Peyer's patch (tissue), 4 donors: ENCODE measurements at regions not wholly inside any gene's neighbourhood (a gene's known extent, or its start where the extent isn't known, plus 50 kb on each side); places are given as distances from the start of the nearest gene placed in this dataset.

Source experiments
- POLR2A ChIP-seq, 2 donors: fragments of 450-650 bp; IDR thresholded peaks; one replicate each; pipeline ENCODE4 v1.5.1; 2017; ENCODE audit warnings: antibody characterized with exemption in 2 of 2, mild to moderate bottlenecking in 2 of 2, moderate library complexity in 2 of 2
- TF ChIP-seq, protein P1 (sequence below), 6 experiments: fragments of 450-650 bp in 4 of 6; fragments of 200-600 bp in 2 of 6; sonication (generic) in 1 of 6; IDR thresholded peaks; one replicate each; pipeline ENCODE4 v1.5.1; 2017 to 2019; ENCODE audit warnings: antibody characterized with exemption in 6 of 6, mild to moderate bottlenecking in 3 of 6, moderate library complexity in 1 of 6

DNA sequence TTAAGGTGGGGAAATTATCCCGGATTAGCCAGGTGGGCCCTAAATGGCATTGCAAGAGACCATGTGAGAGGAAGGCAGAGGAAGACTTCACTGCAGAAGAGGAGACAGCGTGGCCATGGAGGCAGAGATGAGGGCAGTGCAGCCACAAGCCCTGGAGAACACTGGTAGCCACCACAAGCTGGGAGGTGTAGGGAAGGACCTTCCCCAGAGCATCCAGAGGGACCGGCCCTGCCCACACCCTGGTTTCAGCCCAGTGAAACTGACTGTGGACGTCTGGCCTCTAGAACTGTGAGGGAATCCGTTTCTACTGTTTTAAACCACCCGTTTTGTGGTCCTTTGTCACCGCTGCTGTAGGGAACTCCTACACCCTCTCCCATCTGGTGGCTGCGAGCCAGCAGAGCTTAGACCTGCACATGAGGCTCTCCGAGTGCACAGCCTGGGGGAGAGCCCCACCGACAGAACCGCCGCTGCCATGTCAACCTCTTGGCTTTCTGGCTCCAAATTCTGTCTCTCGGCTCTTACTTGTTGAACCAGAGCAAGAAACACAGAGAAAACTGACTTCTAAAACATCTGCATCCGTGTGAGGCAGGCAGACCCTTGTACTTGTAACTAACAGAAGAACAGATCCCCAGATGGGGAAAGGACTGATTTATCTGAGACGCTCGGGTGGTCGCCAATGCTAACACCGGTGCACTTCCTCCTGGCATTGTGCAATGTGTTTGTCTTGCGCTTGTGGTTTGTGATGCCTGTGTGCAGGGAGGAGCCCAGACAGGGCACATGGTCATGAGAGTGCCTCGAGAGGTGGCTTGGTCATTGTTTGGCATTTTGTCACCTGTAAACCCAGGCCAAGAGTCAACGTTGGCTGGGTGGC, 90.8 kb upstream of the TMPRSS2 start:
- TF ChIP-seq, protein P1, sequence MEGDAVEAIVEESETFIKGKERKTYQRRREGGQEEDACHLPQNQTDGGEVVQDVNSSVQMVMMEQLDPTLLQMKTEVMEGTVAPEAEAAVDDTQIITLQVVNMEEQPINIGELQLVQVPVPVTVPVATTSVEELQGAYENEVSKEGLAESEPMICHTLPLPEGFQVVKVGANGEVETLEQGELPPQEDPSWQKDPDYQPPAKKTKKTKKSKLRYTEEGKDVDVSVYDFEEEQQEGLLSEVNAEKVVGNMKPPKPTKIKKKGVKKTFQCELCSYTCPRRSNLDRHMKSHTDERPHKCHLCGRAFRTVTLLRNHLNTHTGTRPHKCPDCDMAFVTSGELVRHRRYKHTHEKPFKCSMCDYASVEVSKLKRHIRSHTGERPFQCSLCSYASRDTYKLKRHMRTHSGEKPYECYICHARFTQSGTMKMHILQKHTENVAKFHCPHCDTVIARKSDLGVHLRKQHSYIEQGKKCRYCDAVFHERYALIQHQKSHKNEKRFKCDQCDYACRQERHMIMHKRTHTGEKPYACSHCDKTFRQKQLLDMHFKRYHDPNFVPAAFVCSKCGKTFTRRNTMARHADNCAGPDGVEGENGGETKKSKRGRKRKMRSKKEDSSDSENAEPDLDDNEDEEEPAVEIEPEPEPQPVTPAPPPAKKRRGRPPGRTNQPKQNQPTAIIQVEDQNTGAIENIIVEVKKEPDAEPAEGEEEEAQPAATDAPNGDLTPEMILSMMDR (IDR thresholded peaks at IDR 0.05): no peak
- no peak for TF ChIP-seq POLR2A (IDR thresholded peaks at IDR 0.05)
